ENCODE measurements at regions not wholly inside any gene's neighbourhood (a gene's known extent, or its start where the extent isn't known, plus 50 kb on each side); places are given as distances from the start of the nearest gene placed in this dataset.

DNA sequence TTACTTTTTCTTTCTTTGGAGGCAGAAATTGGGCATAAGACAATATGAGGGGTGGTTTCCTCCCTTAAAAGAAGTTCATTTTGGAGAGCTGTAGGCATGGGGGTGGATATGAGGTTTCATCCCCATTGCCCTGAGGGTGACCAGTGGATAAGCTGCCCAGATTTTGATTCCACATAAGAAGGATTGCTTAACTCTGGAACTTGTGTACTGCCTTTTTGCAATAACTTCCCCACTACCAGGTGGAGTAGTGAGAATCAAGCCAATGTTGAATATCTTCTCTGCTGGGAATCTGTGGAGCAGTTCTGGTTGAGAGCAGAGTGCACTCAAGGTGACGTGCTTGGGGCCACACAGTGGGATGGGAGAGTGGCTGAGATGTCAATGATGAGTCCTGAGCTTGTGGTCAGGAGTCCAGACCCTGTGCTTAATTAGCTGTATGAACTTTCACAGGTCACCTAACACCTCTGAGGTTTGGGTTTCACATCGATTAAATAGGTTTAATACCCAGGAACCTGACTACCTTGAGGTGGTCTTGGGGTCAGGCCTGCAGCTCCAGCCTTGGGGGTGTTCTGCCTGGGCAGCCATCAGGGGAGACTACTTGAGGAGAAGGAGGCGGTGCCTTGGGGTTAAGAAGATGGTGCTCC is 152.9 kb downstream of the FCRL5 start:
- H3K27me3 ChIP-seq: peaks cover 0 to 10% of the 10 kb centered on the region in 2 donors
- TF ChIP-seq, protein P1, sequence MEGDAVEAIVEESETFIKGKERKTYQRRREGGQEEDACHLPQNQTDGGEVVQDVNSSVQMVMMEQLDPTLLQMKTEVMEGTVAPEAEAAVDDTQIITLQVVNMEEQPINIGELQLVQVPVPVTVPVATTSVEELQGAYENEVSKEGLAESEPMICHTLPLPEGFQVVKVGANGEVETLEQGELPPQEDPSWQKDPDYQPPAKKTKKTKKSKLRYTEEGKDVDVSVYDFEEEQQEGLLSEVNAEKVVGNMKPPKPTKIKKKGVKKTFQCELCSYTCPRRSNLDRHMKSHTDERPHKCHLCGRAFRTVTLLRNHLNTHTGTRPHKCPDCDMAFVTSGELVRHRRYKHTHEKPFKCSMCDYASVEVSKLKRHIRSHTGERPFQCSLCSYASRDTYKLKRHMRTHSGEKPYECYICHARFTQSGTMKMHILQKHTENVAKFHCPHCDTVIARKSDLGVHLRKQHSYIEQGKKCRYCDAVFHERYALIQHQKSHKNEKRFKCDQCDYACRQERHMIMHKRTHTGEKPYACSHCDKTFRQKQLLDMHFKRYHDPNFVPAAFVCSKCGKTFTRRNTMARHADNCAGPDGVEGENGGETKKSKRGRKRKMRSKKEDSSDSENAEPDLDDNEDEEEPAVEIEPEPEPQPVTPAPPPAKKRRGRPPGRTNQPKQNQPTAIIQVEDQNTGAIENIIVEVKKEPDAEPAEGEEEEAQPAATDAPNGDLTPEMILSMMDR (IDR thresholded peaks at IDR 0.05): no peak
- no peak overlapping the region for H3K4me3 ChIP-seq
- intact Hi-C loops (cut with DNase I): no loop called here
- no peak for DNase-seq
- no peaks in the 10 kb centered on the region for H3K9me3 ChIP-seq
- H3K4me1 ChIP-seq: peaks cover 0 to 17% of the 10 kb centered on the region in 2 donors
- ATAC-seq: no peak
- no peak overlapping the region for H3K27ac ChIP-seq
- no peaks in the 10 kb centered on the region for H3K36me3 ChIP-seq

DNA sequence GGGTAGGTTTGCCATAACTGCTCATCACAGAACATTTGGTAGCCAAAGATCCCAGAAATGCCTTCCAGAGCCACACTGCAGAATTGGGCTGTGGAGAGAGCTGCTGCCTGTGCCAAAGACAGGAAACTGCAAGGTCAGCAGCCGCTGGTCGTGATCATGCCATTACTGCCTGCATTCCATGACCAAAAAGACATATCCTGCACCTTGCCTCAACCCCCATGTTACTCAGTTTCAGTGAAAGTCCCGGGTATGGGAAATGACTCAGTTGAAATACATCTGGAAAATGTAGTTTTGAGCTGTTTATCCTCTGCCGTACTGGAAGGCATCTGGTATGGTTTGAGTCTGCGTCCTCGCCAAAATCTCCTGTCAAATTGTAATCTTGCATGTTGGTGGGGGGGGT is 161.7 kb downstream of the FCRL5 start:
- H3K27me3 ChIP-seq: peaks cover 0 to 23% of the 10 kb centered on the region in 2 donors
- TF ChIP-seq, protein P1 (IDR thresholded peaks at IDR 0.05): no peak
- no peaks in the 10 kb centered on the region for H3K4me1 ChIP-seq
- intact Hi-C loops (cut with DNase I): no loop called here
- H3K27ac ChIP-seq: no peak overlapping the region
- H3K36me3 ChIP-seq: no peaks in the 10 kb centered on the region
- no peak overlapping the region for H3K4me3 ChIP-seq
- no peaks in the 10 kb centered on the region for H3K9me3 ChIP-seq
- no peak for ATAC-seq
- no peak for DNase-seq

DNA sequence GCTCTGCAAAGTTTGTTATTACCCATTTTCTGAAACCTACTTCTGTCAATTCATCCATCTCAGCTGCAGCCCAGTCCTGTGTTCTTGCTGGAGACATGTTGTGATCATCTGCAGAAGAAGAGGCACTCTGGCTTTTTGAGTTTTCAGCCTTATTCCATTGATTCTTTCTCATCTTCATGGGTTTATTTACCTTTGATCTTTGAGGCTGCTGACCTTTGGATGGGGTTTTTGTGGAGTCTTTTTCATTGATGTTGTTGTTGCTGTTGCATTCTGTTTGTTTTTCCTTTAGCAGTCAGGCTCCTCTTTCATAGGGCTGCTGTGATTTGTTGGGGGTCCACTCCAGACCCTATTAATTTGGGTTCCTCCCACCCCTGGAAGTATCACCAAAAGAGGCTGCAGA is 164.3 kb downstream of the FCRL5 start:
- peaks cover 0 to 23% of the 10 kb centered on the region in 2 donors for H3K27me3 ChIP-seq
- no peak for DNase-seq
- TF ChIP-seq, protein P1 (IDR thresholded peaks at IDR 0.05): no peak
- no peaks in the 10 kb centered on the region for H3K4me1 ChIP-seq
- no peaks in the 10 kb centered on the region for H3K9me3 ChIP-seq
- no peak overlapping the region for H3K4me3 ChIP-seq
- ATAC-seq: no peak
- H3K36me3 ChIP-seq: no peaks in the 10 kb centered on the region
- H3K27ac ChIP-seq: no peak overlapping the region
- intact Hi-C loops (cut with DNase I): no loop called here

DNA sequence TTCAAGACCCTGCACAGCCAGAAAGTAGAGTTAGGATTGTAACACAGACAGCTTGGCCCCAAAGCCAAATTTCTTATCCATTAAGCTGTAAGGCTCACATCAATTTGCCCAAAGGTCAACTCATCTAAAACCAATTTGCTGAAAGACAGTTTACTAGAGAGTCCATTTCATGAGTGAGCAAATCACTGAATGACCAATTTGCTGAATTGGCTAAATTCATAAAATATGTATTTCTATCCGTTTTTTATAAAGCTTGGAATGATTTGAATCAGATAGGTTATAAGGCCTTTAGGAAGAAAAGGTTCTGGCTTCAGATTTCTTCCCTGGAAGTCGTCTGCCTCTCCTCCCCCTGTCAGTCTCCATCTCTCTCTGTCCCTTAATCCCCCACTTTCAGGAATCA is 168.1 kb downstream of the FCRL5 start:
- DNase-seq (no peak), ATAC-seq (no peak)
- H3K4me1 ChIP-seq: no peaks in the 10 kb centered on the region
- no peak overlapping the region for H3K27ac ChIP-seq
- TF ChIP-seq, protein P1 (IDR thresholded peaks at IDR 0.05): no peak
- intact Hi-C loops (cut with DNase I): no loop called here
- no peak overlapping the region for H3K4me3 ChIP-seq
- no peaks in the 10 kb centered on the region for H3K9me3 ChIP-seq
- peaks cover 0 to 20% of the 10 kb centered on the region in 2 donors for H3K27me3 ChIP-seq
- H3K36me3 ChIP-seq: no peaks in the 10 kb centered on the region

DNA sequence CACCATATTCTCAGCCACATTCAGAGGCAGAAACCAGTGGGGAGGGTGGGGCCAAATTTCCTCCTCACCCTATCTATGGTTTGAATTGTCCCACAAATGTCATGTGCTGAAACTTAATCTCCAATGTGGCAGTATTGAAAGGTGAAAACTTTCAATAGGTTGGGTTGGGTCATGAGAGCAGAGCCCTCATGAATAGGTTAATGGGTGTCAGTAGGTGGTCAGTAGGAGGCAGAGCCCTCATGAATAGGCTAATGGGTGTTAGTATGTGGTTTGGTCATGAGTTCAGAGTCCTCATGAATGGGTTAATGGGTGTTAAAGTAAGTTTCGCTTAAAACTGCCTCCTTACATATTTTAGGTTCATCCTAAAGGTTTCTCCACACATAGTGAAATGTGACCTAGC is 170.0 kb downstream of the FCRL5 start:
- Histone ChIP-seq H3K36me3 (no peaks in the 10 kb centered on the region), H3K4me3 (no peak overlapping the region), H3K27me3 (peaks cover 0 to 7% of the 10 kb centered on the region in 2 donors), H3K9me3 (no peaks in the 10 kb centered on the region), H3K27ac (no peak overlapping the region), H3K4me1 (no peaks in the 10 kb centered on the region)
- ATAC-seq (no peak), DNase-seq (no peak)
- TF ChIP-seq, protein P1 (IDR thresholded peaks at IDR 0.05): no peak
- intact Hi-C loops (cut with DNase I): no loop called here
